Vagina (tissue), 2 donors: ENCODE measurements at regions not wholly inside any gene's neighbourhood (a gene's known extent, or its start where the extent isn't known, plus 50 kb on each side); places are given as distances from the start of the nearest gene placed in this dataset.
A peak's percentile ranks its signal among the peaks of the same experiment; 100 is the strongest.
"Not testable (repeated sequence)": the region's sequence is repeated elsewhere in the genome, so short reads cannot be mapped to it uniquely, and the experiment has no call there.

ENCODE experiments used
- DNase-seq, 2 donors: peaks; one replicate each; pipeline ENCODE4 v3.0.0-alpha.2; 2017; ENCODE audit errors: extremely low spot score in 2 of 2
- H3K27ac ChIP-seq: fragments of 200-600 bp; sonication (generic); one replicate; pipeline ENCODE4 v1.5.1; 2019
- H3K27me3 ChIP-seq: fragments of 200-600 bp; sonication (generic); one replicate; pipeline ENCODE4 v1.5.1; 2019
- H3K36me3 ChIP-seq, 2 donors: fragments of 200-600 bp; sonication (generic); one replicate each; pipeline ENCODE4 v1.5.1; 2017 to 2019
- H3K4me1 ChIP-seq: fragments of 200-600 bp; sonication (generic); one replicate; pipeline ENCODE4 v1.5.1; 2019
- H3K4me3 ChIP-seq, 2 donors: fragments of 200-600 bp; sonication (generic); 1 replicate in 1 of 2; 2 replicates in 1 of 2; pipeline ENCODE4 v1.5.1; 2016 to 2019
- H3K9me3 ChIP-seq: fragments of 200-600 bp; sonication (generic); one replicate; pipeline ENCODE4 v1.5.1; 2019
- CTCF ChIP-seq, 3 experiments: fragments of 450-650 bp in 2 of 3; fragments of 200-600 bp in 1 of 3; sonication (generic) in 1 of 3; IDR thresholded peaks; one replicate each; pipeline ENCODE4 v1.5.1; 2017 to 2019; ENCODE audit warnings: antibody characterized with exemption in 3 of 3, mild to moderate bottlenecking in 2 of 3, moderate library complexity in 2 of 3
- POLR2A ChIP-seq, 2 donors: fragments of 450-650 bp; IDR thresholded peaks; one replicate each; pipeline ENCODE4 v1.6.1; 2017; ENCODE audit warnings: antibody characterized with exemption in 2 of 2, mild to moderate bottlenecking in 2 of 2, moderate library complexity in 2 of 2
- POLR2AphosphoS5 ChIP-seq, 2 donors: sonication (generic); formaldehyde crosslinking; IDR thresholded peaks; one replicate each; pipeline ENCODE4 v1.9.0; 2017; ENCODE audit warnings: antibody characterized with exemption in 2 of 2, mild to moderate bottlenecking in 2 of 2, low read depth in 1 of 2; ENCODE audit not compliant: insufficient read depth in 1 of 2
- intact Hi-C: fragments of 100-400 bp; cut with DNase I; formaldehyde crosslinking; loops from one replicate; pipeline ENCODE4 v1.15.1; 2023

DNA sequence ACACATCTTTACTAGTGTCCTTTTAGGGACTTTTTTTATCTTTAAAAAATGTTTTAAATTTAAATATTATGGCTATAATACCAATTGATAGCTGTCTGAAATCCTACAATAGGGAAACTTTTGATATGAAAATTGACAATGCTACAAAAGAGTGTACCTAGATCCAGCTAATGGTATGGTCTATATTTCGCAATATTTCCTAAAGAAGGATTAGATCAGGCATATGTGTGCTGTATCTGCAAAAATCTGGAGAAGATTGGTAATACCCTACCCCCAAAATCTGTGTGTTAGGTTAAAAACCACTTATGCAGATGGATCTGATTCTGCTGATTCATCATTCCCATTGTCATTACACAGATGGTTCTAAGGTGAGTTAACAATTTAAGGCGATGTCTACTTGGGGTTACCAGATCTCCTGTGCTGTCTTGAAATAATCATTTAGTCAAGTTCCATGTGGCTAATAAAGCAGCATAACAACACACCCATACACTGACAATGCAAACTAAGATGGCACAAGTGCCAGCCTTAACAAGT, 137.1 kb downstream of the GASK1B start:
- H3K4me3 ChIP-seq = no peak overlapping the region
- TF ChIP-seq POLR2A (IDR thresholded peaks at IDR 0.05) (no peak), POLR2AphosphoS5 (IDR thresholded peaks at IDR 0.05; ENCODE audit: insufficient read depth in 1 of 2, low read depth in 1 of 2) (no peak), CTCF (IDR thresholded peaks at IDR 0.05) (no peak)
- no peak for DNase-seq
- intact Hi-C loops = no loop called here
- no peaks in the 10 kb centered on the region for H3K4me1 ChIP-seq
- no peaks in the 10 kb centered on the region for H3K27me3 ChIP-seq
- H3K27ac ChIP-seq = no peak overlapping the region
- H3K9me3 ChIP-seq = no peaks in the 10 kb centered on the region
- H3K36me3 ChIP-seq = no peaks in the 10 kb centered on the region

DNA sequence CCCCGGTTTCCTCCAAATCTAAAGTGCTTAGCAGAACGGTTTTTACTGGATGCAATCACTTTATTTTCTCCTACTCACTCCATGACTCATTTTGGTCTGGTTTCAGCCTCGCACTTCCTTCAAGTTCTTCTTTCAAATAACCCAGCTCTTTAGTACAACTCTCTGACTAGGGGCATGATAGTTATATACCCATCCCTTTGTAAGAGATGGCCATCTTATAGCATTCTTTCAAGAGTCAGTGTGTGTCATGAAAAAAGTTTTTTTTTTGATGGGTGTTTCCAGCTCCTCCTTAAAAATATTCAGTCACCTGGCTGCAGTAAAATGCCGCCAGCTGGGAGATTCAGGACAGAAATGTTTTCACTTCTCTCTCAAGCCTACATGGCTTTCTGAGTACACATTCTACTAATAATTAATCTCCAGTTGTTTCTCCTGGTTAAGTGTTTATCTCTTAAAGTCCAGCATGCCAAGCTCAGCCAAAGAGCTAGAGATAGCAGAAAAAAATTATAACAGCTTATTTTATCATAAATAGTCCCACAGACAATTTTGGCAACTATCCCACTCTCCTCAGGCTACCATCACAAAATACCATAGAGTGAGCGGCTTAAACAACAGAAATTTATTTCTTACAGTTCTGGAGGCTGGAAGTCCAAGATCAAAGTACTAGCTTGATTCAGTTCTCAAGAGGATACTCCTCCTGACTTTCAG, 139.3 kb downstream of the GASK1B start:
- TF ChIP-seq POLR2A (IDR thresholded peaks at IDR 0.05) (no peak), POLR2AphosphoS5 (IDR thresholded peaks at IDR 0.05; ENCODE audit: insufficient read depth in 1 of 2, low read depth in 1 of 2) (peak in 1 of 2 donors; percentile 40), CTCF (IDR thresholded peaks at IDR 0.05) (no peak)
- Histone ChIP-seq H3K27me3 (no peaks in the 10 kb centered on the region), H3K9me3 (no peaks in the 10 kb centered on the region), H3K4me1 (no peaks in the 10 kb centered on the region), H3K4me3 (no peak overlapping the region), H3K27ac (peak overlapping the region; percentile 10), H3K36me3 (no peaks in the 10 kb centered on the region)
- DNase-seq = no peak
- intact Hi-C loops = no loop called here

GRCh38 chr4:158032733-158033415, 140.0 kb downstream of the GASK1B start:
- DNase-seq = no peak
- Histone ChIP-seq H3K4me3 (no peak overlapping the region), H3K27me3 (no peaks in the 10 kb centered on the region), H3K36me3 (no peaks in the 10 kb centered on the region), H3K27ac (no peak overlapping the region), H3K9me3 (no peaks in the 10 kb centered on the region), H3K4me1 (no peaks in the 10 kb centered on the region)
- intact Hi-C loops = no loop called here
- TF ChIP-seq POLR2AphosphoS5 (IDR thresholded peaks at IDR 0.05; ENCODE audit: insufficient read depth in 1 of 2, low read depth in 1 of 2) = no peak
- no peak for TF ChIP-seq CTCF (IDR thresholded peaks at IDR 0.05)
- TF ChIP-seq POLR2A (IDR thresholded peaks at IDR 0.05) = no peak

DNA sequence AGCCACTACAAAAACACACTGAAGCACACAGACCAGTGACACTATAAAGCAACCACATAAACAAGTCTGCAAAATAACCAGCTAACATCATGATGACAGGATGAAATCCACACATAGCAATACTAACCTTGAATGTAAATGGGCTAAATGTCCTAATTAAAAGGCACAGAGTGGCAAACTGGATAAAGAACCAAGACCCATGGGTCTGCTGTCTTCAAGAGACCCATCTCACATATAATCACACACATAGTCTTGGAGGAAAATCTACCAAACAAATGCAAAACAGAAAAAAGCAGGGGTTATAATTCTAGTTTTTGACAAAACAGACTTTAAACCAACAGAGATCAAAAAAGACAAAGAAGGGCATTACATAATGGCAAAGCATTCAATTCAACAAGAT, 144.4 kb downstream of the GASK1B start:
- DNase-seq, H3K4me1 ChIP-seq, H3K9me3 ChIP-seq, intact Hi-C loops, H3K27me3 ChIP-seq, H3K27ac ChIP-seq, H3K36me3 ChIP-seq, H3K4me3 ChIP-seq: not testable (repeated sequence)

DNA sequence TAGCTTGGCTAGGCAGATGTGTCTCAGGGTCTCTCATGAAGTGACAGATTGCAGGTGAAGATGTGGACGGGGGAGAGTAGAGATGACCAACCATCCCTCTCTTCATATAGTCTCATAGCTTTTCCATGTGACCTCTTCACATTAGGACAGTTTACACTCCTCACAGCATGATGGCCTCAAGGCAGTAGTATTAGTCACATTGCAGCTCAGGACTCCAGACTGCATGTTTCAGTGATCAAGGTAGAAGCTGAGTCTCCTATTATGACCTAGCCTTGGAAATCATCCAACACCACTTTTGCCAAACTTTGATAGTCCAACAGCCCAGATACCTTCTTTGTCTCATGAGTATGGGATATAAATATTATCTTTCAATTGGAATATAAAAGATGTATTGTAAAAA, 147.7 kb downstream of the GASK1B start:
- Histone ChIP-seq H3K36me3 (no peaks in the 10 kb centered on the region), H3K27ac (no peak overlapping the region), H3K4me3 (no peak overlapping the region), H3K27me3 (no peaks in the 10 kb centered on the region), H3K9me3 (no peaks in the 10 kb centered on the region), H3K4me1 (peaks cover 16% of the 10 kb centered on the region)
- no peak for DNase-seq
- TF ChIP-seq POLR2A (IDR thresholded peaks at IDR 0.05) (no peak), CTCF (IDR thresholded peaks at IDR 0.05) (no peak), POLR2AphosphoS5 (IDR thresholded peaks at IDR 0.05; ENCODE audit: insufficient read depth in 1 of 2, low read depth in 1 of 2) (no peak)
- intact Hi-C loops = no loop called here
